Right lobe of liver (tissue), 6 donors: ENCODE measurements at regions not wholly inside any gene's neighbourhood (a gene's known extent, or its start where the extent isn't known, plus 50 kb on each side); places are given as distances from the start of the nearest gene placed in this dataset.

Source experiments
- ATAC-seq, 4 donors: fragments of 200-7000 bp; cut with Tn5 transposase; one replicate each; pipeline ENCODE4 v1.9.1; 2020; ENCODE audit warnings: mild to moderate bottlenecking in 4 of 4, moderate library complexity in 4 of 4
- DNase-seq, 3 donors: peaks; one replicate each; pipeline ENCODE4 v3.0.0-alpha.2; 2020
- H3K27ac ChIP-seq, 3 donors: fragments of 200-600 bp; one replicate each; pipeline ENCODE4 v1.8.0; 2022
- H3K27me3 ChIP-seq, 2 donors: fragments of 200-600 bp; one replicate each; pipeline ENCODE4 v1.8.0; 2022
- H3K36me3 ChIP-seq, 4 donors: fragments of 200-600 bp; sonication (generic) in 1 of 4; one replicate each; pipeline versions ENCODE4 v1.5.1 to v1.8.0; 2017 to 2022; ENCODE audit warnings: control low read depth in 1 of 4
- H3K4me1 ChIP-seq, 4 donors: fragments of 200-600 bp; sonication (generic) in 1 of 4; one replicate each; pipeline versions ENCODE4 v1.5.1 to v1.8.0; 2017 to 2022; ENCODE audit warnings: control low read depth in 1 of 4
- H3K4me3 ChIP-seq, 3 donors: fragments of 200-600 bp; one replicate each; pipeline ENCODE4 v1.8.0; 2022
- H3K9me3 ChIP-seq, 4 donors: fragments of 200-600 bp; sonication (generic) in 1 of 4; one replicate each; pipeline versions ENCODE4 v1.5.1 to v1.8.0; 2017 to 2022; ENCODE audit warnings: control low read depth in 1 of 4
- POLR2A ChIP-seq: fragments of 450-650 bp; IDR thresholded peaks from one replicate; pipeline ENCODE4 v1.6.1; 2017; ENCODE audit warnings: antibody characterized with exemption, mild to moderate bottlenecking
- WGBS: methylation state at CpG from one replicate; pipeline ENCODE4 v1.1.6; 2018; ENCODE audit warnings: low coverage, low lambda C conversion rate; ENCODE audit not compliant: insufficient coverage; ENCODE audit errors: missing lambda C conversion rate; 5-methylcytosine and 5-hydroxymethylcytosine counted together
- intact Hi-C, 2 donors: fragments of 100-400 bp; cut with DNase I; formaldehyde crosslinking; loops; one replicate each; pipeline versions ENCODE4 v1.11.2 to v1.14.1; 2022
- TF ChIP-seq, protein P1 (sequence below), 4 donors: fragments of 200-600 bp in 3 of 4; fragments of 450-650 bp in 1 of 4; IDR thresholded peaks; one replicate each; pipeline versions ENCODE4 v1.5.1 to v1.8.0; 2016 to 2022; ENCODE audit warnings: antibody characterized with exemption in 4 of 4, mild to moderate bottlenecking in 2 of 4
- donor health status: DM: no; HTN: yes; CAD: no.
- donor health status: DM: no; HTN: no; CAD: no.
- donor health status: DM: no; HTN: no; CAD: no.
- donor health status: DM: no; HTN: yes; CAD: no.
- donor health status: DM: no; HTN: yes; CAD: no.

GRCh38 chr1:95982711-95983110 is 738.9 kb upstream of the PTBP2 start:
- ATAC-seq (no peak), DNase-seq (no peak)
- no peaks in the 10 kb centered on the region for H3K9me3 ChIP-seq
- H3K4me1 ChIP-seq = no peaks in the 10 kb centered on the region
- intact Hi-C loops = no loop called here
- H3K27ac ChIP-seq = no peak overlapping the region
- no peaks in the 10 kb centered on the region for H3K36me3 ChIP-seq
- no peak for TF ChIP-seq POLR2A
- TF ChIP-seq, protein P1, sequence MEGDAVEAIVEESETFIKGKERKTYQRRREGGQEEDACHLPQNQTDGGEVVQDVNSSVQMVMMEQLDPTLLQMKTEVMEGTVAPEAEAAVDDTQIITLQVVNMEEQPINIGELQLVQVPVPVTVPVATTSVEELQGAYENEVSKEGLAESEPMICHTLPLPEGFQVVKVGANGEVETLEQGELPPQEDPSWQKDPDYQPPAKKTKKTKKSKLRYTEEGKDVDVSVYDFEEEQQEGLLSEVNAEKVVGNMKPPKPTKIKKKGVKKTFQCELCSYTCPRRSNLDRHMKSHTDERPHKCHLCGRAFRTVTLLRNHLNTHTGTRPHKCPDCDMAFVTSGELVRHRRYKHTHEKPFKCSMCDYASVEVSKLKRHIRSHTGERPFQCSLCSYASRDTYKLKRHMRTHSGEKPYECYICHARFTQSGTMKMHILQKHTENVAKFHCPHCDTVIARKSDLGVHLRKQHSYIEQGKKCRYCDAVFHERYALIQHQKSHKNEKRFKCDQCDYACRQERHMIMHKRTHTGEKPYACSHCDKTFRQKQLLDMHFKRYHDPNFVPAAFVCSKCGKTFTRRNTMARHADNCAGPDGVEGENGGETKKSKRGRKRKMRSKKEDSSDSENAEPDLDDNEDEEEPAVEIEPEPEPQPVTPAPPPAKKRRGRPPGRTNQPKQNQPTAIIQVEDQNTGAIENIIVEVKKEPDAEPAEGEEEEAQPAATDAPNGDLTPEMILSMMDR (IDR thresholded peaks at IDR 0.05) = no peak
- no peaks in the 10 kb centered on the region for H3K27me3 ChIP-seq
- no peak overlapping the region for H3K4me3 ChIP-seq

DNA sequence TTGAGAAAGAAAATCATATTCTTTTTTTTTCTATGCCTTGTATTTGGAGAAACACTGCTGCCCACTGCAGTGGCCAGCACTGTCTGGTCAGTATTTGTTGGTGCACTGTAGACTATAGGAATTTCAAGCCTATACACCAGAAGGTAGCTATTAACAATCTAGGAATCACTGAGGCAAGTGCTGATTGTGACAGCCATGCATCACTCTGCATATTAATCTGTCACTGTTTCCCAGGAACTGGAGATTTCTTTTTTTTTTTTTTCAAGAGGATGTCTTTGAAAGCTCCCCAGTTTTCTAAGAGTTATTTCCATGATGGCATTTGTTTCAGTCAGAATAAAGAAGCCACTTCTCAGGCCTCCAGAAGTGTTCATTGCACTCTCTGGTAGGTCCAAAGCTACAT is 737.8 kb upstream of the PTBP2 start:
- intact Hi-C loops = no loop called here
- Histone ChIP-seq H3K27ac (no peak overlapping the region), H3K4me3 (no peak overlapping the region), H3K27me3 (no peaks in the 10 kb centered on the region), H3K9me3 (no peaks in the 10 kb centered on the region), H3K36me3 (no peaks in the 10 kb centered on the region), H3K4me1 (no peaks in the 10 kb centered on the region)
- DNase-seq (no peak), ATAC-seq (no peak)
- no peak for TF ChIP-seq POLR2A
- TF ChIP-seq, protein P1 (IDR thresholded peaks at IDR 0.05) = no peak

- Histone ChIP-seq H3K27me3 (no peaks in the 10 kb centered on the region), H3K27ac (no peak overlapping the region), H3K4me1 (no peaks in the 10 kb centered on the region), H3K4me3 (no peak overlapping the region), H3K36me3 (no peaks in the 10 kb centered on the region), H3K9me3 (no peaks in the 10 kb centered on the region)
- TF ChIP-seq, protein P1 (IDR thresholded peaks at IDR 0.05) = no peak
- TF ChIP-seq POLR2A = no peak
- intact Hi-C loops = no loop called here
- WGBS = 50% methylated on average over 1 of the region's 1 CpG
- DNase-seq (no peak), ATAC-seq (no peak)
These were observed 736.7 kb upstream of the PTBP2 start for GRCh38 chr1:95984798-95985374.

DNA sequence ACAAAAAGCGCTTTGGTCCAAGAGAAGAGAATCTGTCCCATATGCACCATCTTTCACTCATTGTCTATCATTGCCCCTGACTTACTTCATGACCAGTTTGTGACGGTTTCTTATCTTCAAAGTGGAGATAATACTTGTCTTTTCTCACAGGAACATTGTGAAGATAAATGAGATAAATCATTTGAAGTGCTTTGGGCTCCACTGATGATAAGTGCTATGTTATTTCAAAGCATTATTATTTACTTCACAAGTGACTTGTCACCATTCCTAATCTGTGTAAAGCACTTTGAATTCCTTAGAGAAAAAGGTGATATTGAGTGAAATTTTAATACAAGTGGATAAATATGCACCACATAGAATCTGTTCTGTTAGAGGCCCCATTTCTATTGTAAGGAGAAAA is 731.6 kb upstream of the PTBP2 start:
- Histone ChIP-seq H3K4me3 (no peak overlapping the region), H3K36me3 (no peaks in the 10 kb centered on the region), H3K27me3 (no peaks in the 10 kb centered on the region), H3K4me1 (no peaks in the 10 kb centered on the region), H3K27ac (no peak overlapping the region), H3K9me3 (no peaks in the 10 kb centered on the region)
- DNase-seq (no peak), ATAC-seq (no peak)
- intact Hi-C loops = no loop called here
- 55% methylated on average over 2 of the region's 2 CpGs for WGBS
- TF ChIP-seq, protein P1 (IDR thresholded peaks at IDR 0.05) = no peak
- TF ChIP-seq POLR2A = no peak
